ENCODE measurements at regions not wholly inside any gene's neighbourhood (a gene's known extent, or its start where the extent isn't known, plus 50 kb on each side); places are given as distances from the start of the nearest gene placed in this dataset.

GRCh38 chr13:106056851-106057250 lies 478.6 kb downstream of the EFNB2 start:
- Histone ChIP-seq H3K9me3 (no peaks in the 10 kb centered on the region), H3K27ac (no peak overlapping the region), H3K27me3 (no peaks in the 10 kb centered on the region), H3K4me3 (no peak overlapping the region), H3K36me3 (no peaks in the 10 kb centered on the region), H3K4me1 (no peaks in the 10 kb centered on the region)
- DNase-seq: no peak
- TF ChIP-seq POLR2A (IDR thresholded peaks at IDR 0.05) (no peak), POLR2AphosphoS5 (IDR thresholded peaks at IDR 0.05) (no peak), EP300 (IDR thresholded peaks at IDR 0.05) (no peak)
- TF ChIP-seq, protein P1, sequence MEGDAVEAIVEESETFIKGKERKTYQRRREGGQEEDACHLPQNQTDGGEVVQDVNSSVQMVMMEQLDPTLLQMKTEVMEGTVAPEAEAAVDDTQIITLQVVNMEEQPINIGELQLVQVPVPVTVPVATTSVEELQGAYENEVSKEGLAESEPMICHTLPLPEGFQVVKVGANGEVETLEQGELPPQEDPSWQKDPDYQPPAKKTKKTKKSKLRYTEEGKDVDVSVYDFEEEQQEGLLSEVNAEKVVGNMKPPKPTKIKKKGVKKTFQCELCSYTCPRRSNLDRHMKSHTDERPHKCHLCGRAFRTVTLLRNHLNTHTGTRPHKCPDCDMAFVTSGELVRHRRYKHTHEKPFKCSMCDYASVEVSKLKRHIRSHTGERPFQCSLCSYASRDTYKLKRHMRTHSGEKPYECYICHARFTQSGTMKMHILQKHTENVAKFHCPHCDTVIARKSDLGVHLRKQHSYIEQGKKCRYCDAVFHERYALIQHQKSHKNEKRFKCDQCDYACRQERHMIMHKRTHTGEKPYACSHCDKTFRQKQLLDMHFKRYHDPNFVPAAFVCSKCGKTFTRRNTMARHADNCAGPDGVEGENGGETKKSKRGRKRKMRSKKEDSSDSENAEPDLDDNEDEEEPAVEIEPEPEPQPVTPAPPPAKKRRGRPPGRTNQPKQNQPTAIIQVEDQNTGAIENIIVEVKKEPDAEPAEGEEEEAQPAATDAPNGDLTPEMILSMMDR (IDR thresholded peaks at IDR 0.05): no peak
- intact Hi-C loops (cut with DNase I): no loop called here
- WGBS, 2 donors: 84 to 93% methylated on average over 2 of the region's 2 CpGs

DNA sequence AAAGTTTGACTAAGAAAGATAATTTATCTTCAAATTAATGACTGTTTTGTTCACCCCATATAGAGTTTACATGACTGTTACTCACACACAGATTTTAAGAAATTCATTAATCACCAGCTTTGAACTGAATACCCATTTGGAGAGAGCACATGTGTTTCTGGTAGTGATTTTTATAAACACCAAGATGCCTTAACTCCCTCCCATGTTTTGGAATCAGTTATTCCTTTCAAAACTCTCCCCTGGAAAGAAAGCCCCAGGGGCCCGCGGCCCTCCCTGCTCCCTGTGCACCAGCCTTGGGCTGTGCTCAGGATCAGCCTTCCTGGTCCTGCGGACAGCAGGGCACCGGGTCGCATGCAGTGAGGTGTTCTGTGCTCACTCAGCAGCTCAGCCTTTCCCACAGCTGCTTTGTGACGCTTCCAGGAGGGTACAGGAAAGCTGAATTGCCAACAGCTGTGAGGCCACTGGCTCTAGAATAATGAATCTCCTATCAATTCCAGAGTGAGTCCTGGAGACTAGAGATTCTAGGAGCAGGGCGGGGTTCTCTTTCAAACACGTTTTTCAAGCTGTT lies 483.2 kb downstream of the EFNB2 start:
- Histone ChIP-seq H3K9me3 (no peaks in the 10 kb centered on the region), H3K36me3 (no peaks in the 10 kb centered on the region), H3K4me1 (no peaks in the 10 kb centered on the region), H3K27me3 (no peaks in the 10 kb centered on the region), H3K4me3 (no peak overlapping the region), H3K27ac (no peak overlapping the region)
- intact Hi-C loops (cut with DNase I): no loop called here
- TF ChIP-seq, protein P1 (IDR thresholded peaks at IDR 0.05): no peak
- TF ChIP-seq POLR2AphosphoS5 (IDR thresholded peaks at IDR 0.05) (no peak), EP300 (IDR thresholded peaks at IDR 0.05) (no peak), POLR2A (IDR thresholded peaks at IDR 0.05) (no peak)
- no peak for DNase-seq
- WGBS, 2 donors: 74 to 84% methylated on average over 8 of the region's 8 CpGs

DNA sequence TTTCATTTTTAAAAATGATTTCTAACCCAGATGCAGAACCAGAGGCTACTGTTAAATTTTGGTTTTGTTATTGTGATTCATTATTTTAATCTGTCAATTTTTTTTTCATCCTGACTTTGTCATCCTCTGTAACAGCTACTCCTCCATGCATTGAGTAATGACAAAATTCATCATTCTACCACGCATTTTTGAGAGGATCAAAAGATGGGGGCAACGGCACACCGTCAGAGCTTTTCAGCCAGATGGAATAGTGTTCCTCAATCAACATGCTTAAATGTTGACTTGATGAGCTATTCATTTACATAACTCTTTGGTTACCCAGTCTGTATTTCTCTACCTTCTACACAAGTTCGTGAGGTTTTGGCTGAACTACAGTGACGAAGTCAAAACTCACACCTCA lies 486.3 kb downstream of the EFNB2 start:
- TF ChIP-seq POLR2AphosphoS5 (IDR thresholded peaks at IDR 0.05) (no peak), POLR2A (IDR thresholded peaks at IDR 0.05) (no peak), EP300 (IDR thresholded peaks at IDR 0.05) (no peak)
- TF ChIP-seq, protein P1 (IDR thresholded peaks at IDR 0.05): no peak
- WGBS, 2 donors: 94 to 95% methylated on average over 5 of the region's 5 CpGs
- no peaks in the 10 kb centered on the region for H3K9me3 ChIP-seq
- H3K4me3 ChIP-seq: no peak overlapping the region
- no peak overlapping the region for H3K27ac ChIP-seq
- no peaks in the 10 kb centered on the region for H3K27me3 ChIP-seq
- no peak for DNase-seq
- H3K36me3 ChIP-seq: no peaks in the 10 kb centered on the region
- intact Hi-C loops (cut with DNase I): no loop called here
- no peaks in the 10 kb centered on the region for H3K4me1 ChIP-seq

DNA sequence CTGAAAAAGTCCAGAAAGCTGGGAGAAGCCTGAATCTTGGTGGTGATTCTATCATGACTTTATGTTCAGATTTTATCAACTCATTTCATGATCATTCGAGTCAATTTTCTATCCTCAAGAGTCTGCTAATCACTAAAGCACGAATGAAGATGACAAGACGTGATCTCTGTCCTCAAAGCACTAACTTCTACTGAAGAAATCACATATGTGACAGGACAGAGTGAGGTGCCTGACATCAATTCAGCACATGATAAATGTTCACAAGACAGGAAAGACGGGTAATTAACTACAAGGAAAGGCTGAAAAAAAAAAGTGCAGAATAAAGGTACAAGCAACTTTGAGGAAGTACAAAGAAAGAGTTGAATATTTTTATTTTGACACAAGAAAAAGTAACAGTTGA lies 487.1 kb downstream of the EFNB2 start:
- 51 to 60% methylated on average over 4 of the region's 4 CpGs for WGBS, 2 donors
- intact Hi-C loops (cut with DNase I): no loop called here
- no peak for DNase-seq

More for the DNA sequence above, 487.1 kb downstream of the EFNB2 start:
- TF ChIP-seq, protein P1 (IDR thresholded peaks at IDR 0.05): no peak
- TF ChIP-seq POLR2A (IDR thresholded peaks at IDR 0.05) (no peak), POLR2AphosphoS5 (IDR thresholded peaks at IDR 0.05) (no peak), EP300 (IDR thresholded peaks at IDR 0.05) (no peak)
- Histone ChIP-seq H3K27ac (no peak overlapping the region), H3K36me3 (no peaks in the 10 kb centered on the region), H3K4me1 (no peaks in the 10 kb centered on the region), H3K4me3 (no peak overlapping the region), H3K9me3 (no peaks in the 10 kb centered on the region), H3K27me3 (no peaks in the 10 kb centered on the region)
